ENCODE measurements at regions not wholly inside any gene's neighbourhood (a gene's known extent, or its start where the extent isn't known, plus 50 kb on each side); places are given as distances from the start of the nearest gene placed in this dataset.
"Not testable (repeated sequence)": the region's sequence is repeated elsewhere in the genome, so short reads cannot be mapped to it uniquely, and the experiment has no call there.

GRCh38 chr6:50899306-50899870 is 80.7 kb downstream of the TFAP2B start:
- in situ Hi-C loops (cut with HindIII; ENCODE audit: low pct_unique_long_range_greater_than_20kb, low sequenced_read_pairs) = no loop called here
- no peak for DNase-seq (ENCODE audit: low read depth in 1 of 2, low spot score in 1 of 2)
- no peak for TF ChIP-seq JUND (IDR thresholded peaks at IDR 0.05; ENCODE audit: low read depth)

- no peak for TF ChIP-seq JUND (IDR thresholded peaks at IDR 0.05; ENCODE audit: low read depth)
- in situ Hi-C loops (cut with HindIII; ENCODE audit: low pct_unique_long_range_greater_than_20kb, low sequenced_read_pairs) = no loop called here
Observed at GRCh38 chr6:50902260-50902659, 83.6 kb downstream of the TFAP2B start.

GRCh38 chr6:50905297-50905696 is 86.6 kb downstream of the TFAP2B start:
- no peak for DNase-seq (ENCODE audit: low read depth in 1 of 2, low spot score in 1 of 2)
- TF ChIP-seq JUND (IDR thresholded peaks at IDR 0.05; ENCODE audit: low read depth) = no peak
- in situ Hi-C loops (cut with HindIII; ENCODE audit: low pct_unique_long_range_greater_than_20kb, low sequenced_read_pairs) = no loop called here

More at GRCh38 chr6:50902260-50902659, 83.6 kb downstream of the TFAP2B start:
- DNase-seq (ENCODE audit: low read depth in 1 of 2, low spot score in 1 of 2) = no peak

GRCh38 chr6:50907565-50907964 is 88.9 kb downstream of the TFAP2B start:
- in situ Hi-C loops (cut with HindIII; ENCODE audit: low pct_unique_long_range_greater_than_20kb, low sequenced_read_pairs) = no loop called here
- no peak for DNase-seq (ENCODE audit: low read depth in 1 of 2, low spot score in 1 of 2)
- TF ChIP-seq JUND (IDR thresholded peaks at IDR 0.05; ENCODE audit: low read depth) = no peak

- in situ Hi-C loops (cut with HindIII; ENCODE audit: low pct_unique_long_range_greater_than_20kb, low sequenced_read_pairs) = no loop called here
Observed at GRCh38 chr6:50913105-50913770, 94.6 kb downstream of the TFAP2B start.

GRCh38 chr6:50921378-50921777 is 102.7 kb downstream of the TFAP2B start:
- in situ Hi-C loops (cut with HindIII; ENCODE audit: low pct_unique_long_range_greater_than_20kb, low sequenced_read_pairs); DNase-seq (ENCODE audit: low read depth in 1 of 2, low spot score in 1 of 2): not testable (repeated sequence)

More at GRCh38 chr6:50913105-50913770, 94.6 kb downstream of the TFAP2B start:
- no peak for TF ChIP-seq JUND (IDR thresholded peaks at IDR 0.05; ENCODE audit: low read depth)
- no peak for DNase-seq (ENCODE audit: low read depth in 1 of 2, low spot score in 1 of 2)

GRCh38 chr6:50921968-50922367 is 103.3 kb downstream of the TFAP2B start:
- in situ Hi-C loops (cut with HindIII; ENCODE audit: low pct_unique_long_range_greater_than_20kb, low sequenced_read_pairs) = no loop called here
- TF ChIP-seq JUND (IDR thresholded peaks at IDR 0.05; ENCODE audit: low read depth) = no peak
- DNase-seq (ENCODE audit: low read depth in 1 of 2, low spot score in 1 of 2) = no peak

- no peak for TF ChIP-seq JUND (IDR thresholded peaks at IDR 0.05; ENCODE audit: low read depth)
- in situ Hi-C loops (cut with HindIII; ENCODE audit: low pct_unique_long_range_greater_than_20kb, low sequenced_read_pairs) = no loop called here
Observed at GRCh38 chr6:50922579-50923525, 104.2 kb downstream of the TFAP2B start.

GRCh38 chr6:50924758-50925157 is 106.1 kb downstream of the TFAP2B start:
- TF ChIP-seq JUND (IDR thresholded peaks at IDR 0.05; ENCODE audit: low read depth) = no peak
- in situ Hi-C loops (cut with HindIII; ENCODE audit: low pct_unique_long_range_greater_than_20kb, low sequenced_read_pairs) = no loop called here
- DNase-seq (ENCODE audit: low read depth in 1 of 2, low spot score in 1 of 2) = no peak

More at GRCh38 chr6:50922579-50923525, 104.2 kb downstream of the TFAP2B start:
- no peak for DNase-seq (ENCODE audit: low read depth in 1 of 2, low spot score in 1 of 2)

GRCh38 chr6:50925548-50925947 is 106.9 kb downstream of the TFAP2B start:
- in situ Hi-C loops (cut with HindIII; ENCODE audit: low pct_unique_long_range_greater_than_20kb, low sequenced_read_pairs) = no loop called here
- DNase-seq (ENCODE audit: low read depth in 1 of 2, low spot score in 1 of 2) = no peak
- TF ChIP-seq JUND (IDR thresholded peaks at IDR 0.05; ENCODE audit: low read depth) = no peak

- no peak for DNase-seq (ENCODE audit: low read depth in 1 of 2, low spot score in 1 of 2)
- no peak for TF ChIP-seq JUND (IDR thresholded peaks at IDR 0.05; ENCODE audit: low read depth)
- in situ Hi-C loops (cut with HindIII; ENCODE audit: low pct_unique_long_range_greater_than_20kb, low sequenced_read_pairs) = no loop called here
Observed at GRCh38 chr6:50925981-50926380, 107.3 kb downstream of the TFAP2B start.

- TF ChIP-seq JUND (IDR thresholded peaks at IDR 0.05; ENCODE audit: low read depth) = no peak
- no peak for DNase-seq (ENCODE audit: low read depth in 1 of 2, low spot score in 1 of 2)
Observed at GRCh38 chr6:50927800-50928199, 109.1 kb downstream of the TFAP2B start.

GRCh38 chr6:50929323-50929722 is 110.7 kb downstream of the TFAP2B start:
- in situ Hi-C loops (cut with HindIII; ENCODE audit: low pct_unique_long_range_greater_than_20kb, low sequenced_read_pairs) = no loop called here
- no peak for TF ChIP-seq JUND (IDR thresholded peaks at IDR 0.05; ENCODE audit: low read depth)
- DNase-seq (ENCODE audit: low read depth in 1 of 2, low spot score in 1 of 2) = no peak

More at GRCh38 chr6:50927800-50928199, 109.1 kb downstream of the TFAP2B start:
- in situ Hi-C loops (cut with HindIII; ENCODE audit: low pct_unique_long_range_greater_than_20kb, low sequenced_read_pairs) = no loop called here
